Stimulated activated CD8-positive, alpha-beta memory T cell treated with anti-CD3 and anti-CD28 coated beads, Interleukin-2, amount 100 ng/mL, for 1 hour (primary cell): ENCODE measurements at regions not wholly inside any gene's neighbourhood (a gene's known extent, or its start where the extent isn't known, plus 50 kb on each side); places are given as distances from the start of the nearest gene placed in this dataset.
"Not testable (repeated sequence)": the region's sequence is repeated elsewhere in the genome, so short reads cannot be mapped to it uniquely, and the experiment has no call there.

Source experiments
- DNase-seq, 2 donors: peaks; one replicate each; pipeline ENCODE4 v3.0.0-alpha.2; 2020; ENCODE audit warnings: low read depth in 2 of 2

DNA sequence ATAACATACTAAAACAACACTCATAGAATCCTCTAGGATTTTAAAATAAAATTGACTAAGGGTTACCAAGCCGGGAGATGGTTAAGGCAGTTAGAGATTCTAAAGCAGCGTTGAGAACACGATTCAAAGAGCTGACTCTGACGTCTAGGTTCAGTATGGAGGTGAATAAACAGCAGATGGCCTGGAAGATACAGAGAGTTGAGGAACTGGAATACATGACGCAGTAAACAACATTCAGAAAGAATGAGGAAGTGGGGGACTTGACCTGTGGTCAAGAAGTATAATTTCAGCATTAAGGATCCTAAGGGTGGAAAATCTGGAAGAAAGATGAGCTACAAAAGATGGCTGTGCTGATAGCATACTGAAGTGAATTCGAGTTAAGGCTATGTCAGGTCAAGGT is 172.5 kb upstream of the NBPF9 start:
- DNase-seq: not testable (repeated sequence)

DNA sequence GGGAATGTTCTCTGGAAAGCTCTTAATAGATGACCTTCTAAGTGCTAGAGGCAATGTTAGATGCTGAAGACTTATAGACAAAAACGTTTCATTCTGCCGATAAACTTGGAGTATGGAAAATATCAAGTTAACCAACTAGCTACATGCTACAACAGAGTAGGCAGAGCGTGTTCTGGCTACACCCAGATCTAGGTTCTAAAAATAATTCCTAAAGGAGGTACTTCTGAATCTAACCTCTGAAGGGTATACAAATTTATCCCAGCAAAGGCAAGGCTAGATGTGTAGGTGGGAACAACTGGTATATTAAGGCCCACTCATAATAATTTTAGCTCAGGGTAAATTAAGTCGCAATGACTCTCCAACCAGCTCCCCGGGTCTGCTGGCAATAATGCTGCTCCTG is 173.1 kb upstream of the NBPF9 start:
- DNase-seq: not testable (repeated sequence)

DNA sequence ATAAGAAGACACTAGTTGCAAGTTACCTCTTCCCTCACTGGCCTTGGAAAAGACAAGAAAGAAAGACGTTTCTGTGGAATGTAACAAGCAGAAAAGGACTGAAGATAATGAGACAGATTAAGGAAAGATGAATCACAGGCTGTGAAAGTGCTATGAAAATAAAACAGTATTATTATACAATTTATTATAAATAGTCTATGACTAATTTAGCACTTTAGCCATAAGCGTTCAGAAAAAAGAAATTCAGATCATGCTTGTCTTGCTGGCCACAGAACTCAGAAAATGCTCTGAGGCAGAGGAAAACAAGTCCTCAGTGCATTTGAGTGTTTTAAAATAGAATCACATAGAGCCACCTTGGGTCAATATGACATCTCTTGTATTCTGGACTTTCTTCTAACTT is 174.8 kb upstream of the NBPF9 start:
- DNase-seq: not testable (repeated sequence)

DNA sequence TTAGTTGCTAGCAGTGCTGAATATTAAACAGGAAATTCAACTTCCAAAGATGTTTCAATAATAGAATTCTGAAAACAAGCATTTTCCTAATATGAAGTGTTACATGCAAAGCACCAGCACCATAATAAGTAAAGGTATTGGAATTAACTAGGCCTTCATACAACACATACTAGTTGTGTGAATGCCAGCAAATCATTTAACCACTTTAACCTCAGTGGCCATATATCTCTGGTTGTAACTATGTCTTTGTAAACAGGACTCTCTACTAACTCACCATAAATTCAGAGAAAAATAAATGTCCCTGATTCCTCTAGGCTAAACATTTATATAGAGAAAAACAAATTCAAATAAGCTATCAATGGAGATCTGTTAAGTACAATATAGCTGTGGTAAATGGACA is 175.7 kb upstream of the NBPF9 start:
- DNase-seq: not testable (repeated sequence)

DNA sequence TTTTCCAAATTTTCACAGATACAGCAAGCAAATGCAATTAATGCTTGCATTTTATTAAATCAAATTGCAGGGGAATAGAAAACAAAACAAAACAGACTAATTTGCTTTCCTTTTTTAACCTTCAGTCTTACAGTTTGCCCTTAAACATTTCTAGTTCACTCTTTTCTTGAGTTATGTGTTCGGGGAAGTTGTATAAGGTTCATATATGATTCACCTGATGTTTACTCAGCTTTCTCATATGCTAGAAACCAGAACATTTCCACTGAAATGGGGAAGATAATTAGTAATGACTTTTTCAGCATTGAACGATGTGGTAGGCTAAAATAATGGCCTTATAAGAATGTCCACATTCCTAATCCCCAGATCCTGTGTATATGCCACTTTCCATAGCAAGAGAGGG is 176.2 kb upstream of the NBPF9 start:
- DNase-seq: not testable (repeated sequence)

DNA sequence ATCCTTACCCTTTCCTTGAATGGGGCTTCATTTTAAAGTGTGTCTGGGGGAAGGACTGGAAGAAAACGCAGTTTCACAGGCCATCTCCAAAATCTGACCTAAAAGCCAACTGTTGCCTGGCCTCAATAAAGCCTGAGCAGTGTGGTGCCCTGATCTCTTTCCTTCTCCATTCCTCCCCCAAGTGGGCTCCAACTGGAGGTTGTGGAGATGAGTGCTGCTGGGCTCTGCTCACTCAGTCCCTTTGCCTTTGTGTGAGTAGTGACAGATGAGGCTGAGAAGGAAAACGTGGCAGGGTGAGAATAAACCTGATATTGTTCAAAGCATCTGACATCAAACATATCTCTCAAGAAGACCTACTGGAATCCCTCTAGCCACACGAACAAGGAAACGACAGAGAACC is 181.4 kb upstream of the NBPF9 start:
- not testable (repeated sequence) for DNase-seq

DNA sequence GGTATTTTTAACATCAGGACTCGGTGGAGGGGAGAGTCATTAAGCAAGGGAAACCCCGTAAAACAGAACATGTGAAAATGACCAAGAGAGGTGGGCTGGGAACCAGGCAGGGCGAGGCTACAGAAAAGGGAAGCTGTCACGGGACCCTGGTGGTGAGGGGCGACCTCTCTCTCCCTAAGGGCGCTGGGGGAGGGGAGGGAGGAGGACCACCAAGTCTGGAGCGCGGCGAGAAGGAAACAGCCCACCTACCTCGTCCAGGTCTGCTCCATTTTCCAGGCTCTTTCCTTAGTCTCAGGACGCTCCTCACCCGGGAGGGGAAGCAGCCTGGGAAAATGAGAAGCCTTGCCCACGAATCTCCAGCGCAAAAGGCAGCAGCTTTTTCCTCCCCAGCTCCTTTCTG is 181.9 kb upstream of the NBPF9 start:
- DNase-seq: not testable (repeated sequence)

DNA sequence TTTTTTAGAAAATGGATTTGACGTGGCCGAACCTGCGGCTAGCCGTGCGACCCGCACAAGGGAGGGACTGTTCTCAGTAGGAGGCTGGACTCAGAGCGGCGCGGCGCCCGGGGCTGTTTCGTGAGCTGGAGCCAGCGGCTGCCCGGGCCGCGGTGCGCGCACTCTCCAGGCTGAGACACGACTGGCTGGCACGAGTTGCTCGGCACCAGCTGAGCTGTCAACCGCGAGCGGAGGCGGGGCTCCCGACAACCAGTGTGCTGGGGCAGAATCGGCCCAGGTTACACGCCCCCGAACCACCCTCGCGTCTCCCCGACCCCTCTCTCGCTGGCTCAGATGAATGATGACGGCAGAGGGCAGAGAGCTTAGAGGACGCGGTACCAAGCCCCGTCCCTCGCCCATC is 182.3 kb upstream of the NBPF9 start:
- DNase-seq: peak in 1 of 2 donors; percentile 14

DNA sequence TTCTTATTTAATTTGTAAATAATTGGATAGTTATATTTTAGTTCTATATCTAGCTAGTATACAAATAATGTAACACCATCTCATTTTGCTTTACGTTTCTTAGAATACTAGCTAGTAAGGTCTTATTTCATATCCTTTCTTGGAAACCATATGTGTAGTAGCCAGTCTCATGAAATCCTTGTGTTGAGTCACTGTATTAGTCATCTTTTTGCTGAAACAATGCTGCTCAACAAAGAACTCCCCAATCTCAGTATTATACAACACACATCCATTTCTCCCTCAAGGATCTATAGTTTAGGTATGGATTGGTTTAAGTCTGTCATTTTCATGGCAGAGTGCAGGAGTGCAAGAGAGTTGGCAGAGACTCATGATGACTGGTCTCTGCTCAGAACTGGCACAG is 185.2 kb upstream of the NBPF9 start:
- DNase-seq: not testable (repeated sequence)

DNA sequence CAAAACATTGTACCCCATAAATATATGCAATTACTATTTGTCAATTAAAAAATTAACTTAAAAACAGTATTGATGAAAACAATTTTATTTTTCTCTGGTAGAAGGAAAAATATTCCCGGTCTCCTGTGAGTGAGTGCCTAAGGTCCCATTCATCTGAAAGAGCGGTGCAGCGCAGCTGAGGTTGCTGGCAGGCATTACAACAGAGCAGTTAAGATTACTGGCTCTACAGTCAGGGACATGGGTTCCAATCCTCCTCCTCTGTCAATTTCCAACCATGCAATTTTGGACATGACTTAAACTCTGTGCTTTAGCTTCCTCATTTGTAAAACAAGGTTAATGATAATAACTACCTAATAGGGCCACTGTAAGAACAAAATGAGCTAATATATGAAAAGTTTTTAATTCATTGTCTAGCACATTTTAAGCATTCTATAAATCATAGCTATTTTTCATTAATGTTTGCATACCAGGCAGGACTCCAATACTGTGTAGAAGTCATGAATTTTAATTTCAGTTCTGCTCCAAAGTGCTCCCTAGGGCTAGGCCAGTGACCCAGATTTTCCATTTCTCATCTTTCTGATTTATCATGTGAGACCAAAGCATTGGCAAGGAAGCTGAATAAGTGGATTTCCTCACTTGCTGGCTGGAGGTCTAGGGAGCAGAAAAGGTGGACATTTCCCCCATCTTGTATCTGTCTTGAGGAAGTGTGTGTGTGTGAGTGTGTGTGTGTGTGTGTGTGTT is 174.2 kb upstream of the NBPF19 start:
- not testable (repeated sequence) for DNase-seq

DNA sequence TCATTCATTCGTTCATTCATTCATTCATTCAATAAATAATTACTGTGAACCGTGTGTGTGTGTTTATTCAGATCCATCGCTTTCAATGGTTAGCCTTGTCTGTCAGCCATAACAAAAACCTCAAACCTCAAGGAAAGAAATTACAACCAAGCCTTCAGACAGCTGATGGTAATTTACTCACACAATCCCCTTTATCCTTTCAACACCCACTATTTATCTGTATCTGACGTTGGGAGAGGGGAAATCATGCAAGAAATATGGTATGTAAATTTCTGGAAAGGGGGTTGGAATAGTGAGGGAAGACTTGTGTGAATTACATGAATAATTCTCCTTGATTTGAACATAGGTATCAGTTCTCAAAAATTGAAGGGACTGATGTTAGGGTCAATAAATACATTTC is 173.6 kb upstream of the NBPF19 start:
- not testable (repeated sequence) for DNase-seq

DNA sequence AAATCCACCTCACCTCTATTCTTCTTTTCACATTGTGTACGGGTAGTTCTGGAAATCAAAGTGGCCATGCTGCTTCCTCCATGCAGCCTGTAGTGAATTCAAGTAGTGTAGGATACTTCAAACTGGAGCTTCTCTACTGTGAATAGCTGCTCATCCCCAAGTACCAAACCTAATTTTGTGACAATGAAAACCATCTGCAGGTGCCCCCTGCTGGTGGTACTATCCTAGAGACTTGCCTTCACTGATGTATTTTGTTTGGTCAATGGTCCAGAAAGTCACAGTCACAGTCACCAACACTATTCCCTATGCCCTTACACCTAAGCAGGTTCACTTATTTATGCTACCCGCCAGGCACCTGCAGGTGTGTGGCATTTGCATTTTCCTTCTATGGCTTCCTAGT is 170.0 kb upstream of the NBPF19 start:
- DNase-seq: not testable (repeated sequence)

DNA sequence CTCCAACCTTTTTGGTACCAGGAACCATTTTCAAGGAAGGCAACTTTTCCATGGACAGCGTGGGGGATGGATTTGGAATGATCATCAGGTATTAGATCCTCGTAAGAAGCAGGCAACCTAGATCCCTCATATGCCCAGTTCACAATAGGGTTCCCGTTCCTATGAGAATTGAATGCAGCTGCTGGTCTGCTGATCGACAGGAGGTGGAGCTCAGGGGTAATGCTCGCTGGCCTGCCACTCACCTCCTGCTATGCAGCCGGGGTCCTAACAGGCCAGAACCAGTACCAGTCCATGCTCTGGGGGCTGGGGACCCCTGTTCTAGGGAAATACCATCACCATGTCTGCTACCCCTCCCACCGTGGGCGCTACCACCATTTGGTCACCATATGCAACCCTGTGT is 167.2 kb upstream of the NBPF19 start:
- not testable (repeated sequence) for DNase-seq

DNA sequence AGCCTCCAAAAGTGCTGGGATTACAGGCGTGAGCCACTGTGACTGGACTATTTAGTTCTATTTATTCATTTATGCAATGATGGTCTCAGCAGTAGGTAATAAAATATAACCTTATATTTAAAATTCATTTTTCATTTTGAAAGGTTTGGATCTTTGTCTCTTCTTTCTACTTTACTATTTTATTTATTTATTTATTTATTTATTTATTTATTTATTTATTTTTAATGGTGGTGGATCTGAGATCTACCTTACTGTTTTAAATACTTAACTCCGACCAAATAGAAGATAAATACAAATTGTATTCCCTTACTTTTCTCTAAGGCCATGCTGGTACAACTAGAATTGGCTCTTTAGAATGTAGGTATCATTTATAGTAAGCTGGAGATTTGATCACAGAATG is 159.9 kb upstream of the NBPF19 start:
- not testable (repeated sequence) for DNase-seq

DNA sequence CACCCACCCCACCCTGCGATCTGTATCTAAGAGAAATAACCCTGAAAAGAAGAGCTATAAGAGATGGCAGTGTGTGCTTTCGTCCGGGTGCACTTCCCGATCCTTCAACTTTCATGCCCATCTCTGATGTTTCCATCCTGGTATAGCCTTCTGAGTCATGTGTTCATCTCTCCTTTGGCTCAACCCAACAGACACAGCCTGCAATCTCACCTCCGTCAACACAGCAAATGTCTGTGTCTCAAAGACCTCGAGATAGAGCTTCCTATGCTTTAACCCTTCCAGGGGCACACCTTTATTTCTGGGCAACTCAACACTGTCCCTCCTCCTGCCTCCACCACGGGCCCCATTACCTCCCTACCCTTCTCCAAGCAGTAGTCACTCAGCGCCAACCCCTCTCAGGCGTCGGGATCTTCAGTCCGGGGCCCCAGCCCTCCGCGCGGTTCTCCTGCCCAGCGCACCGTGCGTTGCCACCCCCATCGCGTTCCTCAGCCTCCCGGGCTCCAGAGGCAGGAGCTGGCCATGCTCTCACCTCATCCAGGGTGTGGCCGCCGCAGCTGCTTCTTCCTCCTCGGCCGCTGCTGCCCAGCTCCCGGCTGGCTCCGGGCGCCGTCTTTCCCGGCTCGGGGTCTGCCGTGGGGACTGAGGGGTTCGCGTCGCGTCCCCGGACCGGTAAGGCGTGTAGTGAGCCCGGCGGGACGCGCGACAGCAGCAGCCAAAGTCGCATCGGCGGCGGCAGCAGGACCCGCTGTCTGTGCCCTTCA is 153.7 kb upstream of the NBPF19 start:
- DNase-seq: not testable (repeated sequence)

DNA sequence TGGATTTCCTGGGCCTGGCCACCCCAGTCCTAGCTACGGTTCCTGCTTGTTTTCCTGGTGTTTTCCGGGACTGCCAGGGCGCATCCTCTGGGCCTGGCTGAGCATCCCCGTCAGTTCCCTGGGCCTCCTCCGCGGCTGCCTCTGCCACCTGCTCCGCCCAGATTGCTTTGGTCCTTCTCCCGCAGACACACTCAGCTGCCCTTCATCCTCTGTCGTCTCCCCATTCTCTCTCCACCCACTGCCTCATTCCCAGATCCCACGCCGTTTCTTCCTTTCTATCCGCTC is 153.2 kb upstream of the NBPF19 start:
- DNase-seq: not testable (repeated sequence)

DNA sequence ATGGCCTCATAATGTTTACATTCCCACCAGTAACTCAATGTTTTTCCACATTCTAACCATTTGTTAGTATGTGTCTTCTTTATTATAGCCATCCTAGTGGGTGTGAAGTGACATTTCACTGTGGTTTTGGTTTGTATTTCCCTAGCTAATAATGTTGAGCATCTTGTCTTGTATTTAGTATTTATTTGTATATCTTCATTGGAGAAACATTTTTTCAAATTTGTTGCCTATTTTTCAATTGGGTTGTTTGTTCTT is 144.8 kb upstream of the NBPF19 start:
- not testable (repeated sequence) for DNase-seq

DNA sequence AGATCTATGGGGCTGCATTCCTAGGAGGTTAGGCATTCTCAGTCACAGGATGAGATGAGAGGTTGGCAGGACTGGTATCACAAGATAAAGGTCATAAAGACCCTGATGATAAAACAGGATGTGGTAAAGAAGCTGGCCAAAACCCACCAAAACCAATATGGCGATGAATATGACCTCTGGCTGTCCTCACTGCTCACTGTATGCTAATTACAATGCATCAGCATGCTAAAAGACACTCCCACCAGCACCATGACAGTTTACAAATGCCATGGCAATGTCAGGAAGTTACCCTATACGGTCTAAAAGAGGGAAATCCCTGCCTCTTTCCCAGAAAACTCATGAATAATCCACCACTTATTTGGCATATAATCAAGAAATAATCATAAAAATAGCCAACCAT is 138.8 kb upstream of the NBPF19 start:
- DNase-seq: not testable (repeated sequence)

DNA sequence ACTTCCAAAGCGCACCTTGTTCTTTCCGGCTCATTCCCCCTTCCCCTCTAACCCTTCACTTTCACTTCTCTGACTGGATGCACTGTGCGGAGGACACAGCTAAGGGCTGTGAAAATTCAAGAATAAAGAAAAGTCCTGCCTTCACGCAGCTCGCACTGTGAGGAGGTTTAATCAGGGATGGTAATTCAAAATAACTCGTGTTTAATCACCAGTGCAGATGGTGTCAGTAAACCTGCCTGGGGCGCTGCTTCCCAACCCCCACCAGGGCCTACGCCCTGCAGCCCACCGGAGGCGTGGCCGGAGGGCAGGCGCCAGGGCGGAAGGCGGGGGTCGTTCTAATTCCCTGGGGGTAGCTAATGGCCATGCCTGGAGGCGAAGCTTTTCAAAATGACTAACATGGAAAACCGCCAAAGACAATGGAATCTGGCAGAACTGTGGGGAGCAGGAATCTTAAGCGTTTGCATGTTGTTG is 136.6 kb upstream of the NBPF19 start:
- not testable (repeated sequence) for DNase-seq

DNA sequence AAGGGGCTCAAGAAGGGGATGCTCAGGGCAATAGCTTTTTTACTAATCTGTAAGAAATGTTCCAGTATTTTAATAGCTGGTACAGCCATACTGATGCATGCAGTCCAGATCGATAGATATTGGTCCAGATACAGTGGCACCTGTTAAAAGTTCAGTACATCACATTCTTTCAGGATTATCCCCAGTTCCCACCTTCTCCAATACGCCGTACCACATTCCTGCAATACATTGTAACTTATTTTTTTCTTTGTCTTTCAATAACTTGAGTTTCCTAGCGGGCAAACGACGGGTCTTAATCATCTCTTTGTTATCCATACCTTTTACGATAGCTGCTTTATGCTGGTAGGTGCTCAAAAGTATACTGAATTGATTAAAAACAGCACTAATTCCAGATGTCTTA is 136.1 kb upstream of the NBPF19 start:
- DNase-seq: not testable (repeated sequence)

DNA sequence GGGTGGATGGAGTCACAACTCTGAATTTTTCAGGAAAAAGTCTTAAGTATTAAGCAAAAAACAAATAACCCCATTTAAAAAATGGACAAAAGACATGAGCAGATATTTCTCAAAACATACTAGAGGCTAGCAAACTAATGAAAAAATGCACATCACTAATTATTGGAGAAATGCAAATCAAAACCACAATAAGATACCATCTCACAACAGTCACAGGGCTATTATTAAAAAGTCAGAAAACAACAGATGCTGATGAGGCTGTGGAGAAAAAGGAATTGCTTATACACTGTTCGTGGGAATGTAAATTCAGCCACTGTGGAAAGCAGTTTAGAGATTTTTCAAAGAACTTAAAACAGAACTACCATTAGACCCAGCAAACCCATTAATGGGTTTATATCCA is 125.4 kb upstream of the NBPF19 start:
- DNase-seq: not testable (repeated sequence)

DNA sequence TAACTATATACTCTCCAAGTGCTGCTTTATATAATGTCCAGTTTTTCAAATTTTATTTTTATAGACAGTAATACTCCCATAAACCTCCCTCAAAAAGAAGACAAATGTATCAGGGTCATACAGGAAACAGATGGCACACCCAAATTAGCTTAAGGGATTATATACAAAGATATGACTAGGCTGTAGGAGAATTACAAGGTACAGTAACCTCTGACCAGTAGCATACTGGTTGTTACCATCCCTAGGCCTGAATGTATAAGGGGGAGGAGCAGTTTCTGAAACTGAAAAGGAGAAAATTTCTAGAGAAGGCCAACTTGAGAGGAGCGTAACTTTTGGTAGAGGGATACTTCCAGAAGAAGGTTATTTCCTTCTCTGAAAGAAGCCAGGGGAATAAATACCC is 122.6 kb upstream of the NBPF19 start:
- not testable (repeated sequence) for DNase-seq

DNA sequence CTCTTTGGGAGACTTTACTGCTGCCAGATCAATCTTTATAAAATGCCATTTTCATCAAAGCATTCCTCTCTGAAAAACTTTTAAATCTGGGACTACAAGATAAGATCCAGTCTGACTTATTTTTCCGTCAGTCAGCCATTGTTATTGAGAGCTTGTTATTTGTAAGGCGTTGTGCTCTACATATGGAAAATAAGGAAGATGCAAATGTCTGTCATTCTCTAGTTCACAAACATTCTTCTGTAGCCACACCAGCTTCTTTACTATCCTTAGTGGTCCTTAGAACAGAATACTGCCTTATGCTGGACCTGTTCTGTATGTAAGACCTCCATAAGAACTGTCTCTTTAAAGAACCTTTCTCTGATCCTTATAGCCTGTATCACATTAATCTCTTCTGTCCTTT is 120.3 kb upstream of the NBPF19 start:
- not testable (repeated sequence) for DNase-seq

DNA sequence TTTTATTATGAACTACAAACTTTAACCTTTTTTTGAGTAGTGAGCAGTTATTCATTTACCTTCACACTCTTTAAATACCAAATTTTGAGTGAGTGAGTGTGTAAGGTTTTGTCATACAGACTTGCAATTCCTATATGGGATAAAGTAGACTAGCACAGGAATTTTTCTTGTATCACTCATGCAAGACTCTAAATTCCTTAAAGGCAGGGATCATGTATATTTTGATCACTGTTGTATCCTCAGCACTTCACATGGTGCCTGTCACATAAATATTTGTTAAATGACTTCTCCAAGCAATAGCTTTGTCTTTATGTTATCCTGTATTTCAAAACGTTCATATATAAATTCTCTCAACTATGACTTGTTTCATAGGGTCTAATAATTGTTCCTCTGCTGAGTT is 119.1 kb upstream of the NBPF19 start:
- DNase-seq: not testable (repeated sequence)
